ENCODE measurements at regions not wholly inside any gene's neighbourhood (a gene's known extent, or its start where the extent isn't known, plus 50 kb on each side); places are given as distances from the start of the nearest gene placed in this dataset.

- no peaks in the 10 kb centered on the region for H3K27me3 Mint-ChIP-seq (ENCODE audit: low read depth, poor library complexity)
- no peaks in the 10 kb centered on the region for H3K36me3 Mint-ChIP-seq (ENCODE audit: low read depth)
- peaks cover 3% of the 10 kb centered on the region for H3K9me3 Mint-ChIP-seq
- H3K27ac Mint-ChIP-seq, result no peak overlapping the region
- H3K4me1 Mint-ChIP-seq, result no peaks in the 10 kb centered on the region
- no peak for DNase-seq
- no peak overlapping the region for H3K4me3 Mint-ChIP-seq
- TF ChIP-seq CTCF (IDR thresholded peaks at IDR 0.05), result no peak
These were observed 496.7 kb downstream of the RNF144B start for GRCh38 chr6:18883851-18884250.

- H3K4me3 Mint-ChIP-seq, result no peak overlapping the region
- no peaks in the 10 kb centered on the region for H3K4me1 Mint-ChIP-seq
- no peaks in the 10 kb centered on the region for H3K36me3 Mint-ChIP-seq (ENCODE audit: low read depth)
- TF ChIP-seq CTCF (IDR thresholded peaks at IDR 0.05), result no peak
- no peak for DNase-seq
- peaks cover 7% of the 10 kb centered on the region for H3K27me3 Mint-ChIP-seq (ENCODE audit: low read depth, poor library complexity)
- no peaks in the 10 kb centered on the region for H3K9me3 Mint-ChIP-seq
- H3K27ac Mint-ChIP-seq, result peak overlapping the region; percentile 7
These were observed 506.6 kb downstream of the RNF144B start for GRCh38 chr6:18893540-18894269.

GRCh38 chr6:18897350-18897749 is 510.2 kb downstream of the RNF144B start:
- no peak overlapping the region for H3K4me3 Mint-ChIP-seq
- peaks cover 7% of the 10 kb centered on the region for H3K27me3 Mint-ChIP-seq (ENCODE audit: low read depth, poor library complexity)
- no peak for DNase-seq
- no peaks in the 10 kb centered on the region for H3K9me3 Mint-ChIP-seq
- TF ChIP-seq CTCF (IDR thresholded peaks at IDR 0.05), result no peak
- H3K4me1 Mint-ChIP-seq, result no peaks in the 10 kb centered on the region
- no peak overlapping the region for H3K27ac Mint-ChIP-seq
- no peaks in the 10 kb centered on the region for H3K36me3 Mint-ChIP-seq (ENCODE audit: low read depth)

GRCh38 chr6:18904681-18905080 is 517.5 kb downstream of the RNF144B start:
- no peaks in the 10 kb centered on the region for H3K36me3 Mint-ChIP-seq (ENCODE audit: low read depth)
- peaks cover 14% of the 10 kb centered on the region for H3K27me3 Mint-ChIP-seq (ENCODE audit: low read depth, poor library complexity)
- DNase-seq, result no peak
- no peak overlapping the region for H3K27ac Mint-ChIP-seq
- no peak for TF ChIP-seq CTCF (IDR thresholded peaks at IDR 0.05)
- H3K4me1 Mint-ChIP-seq, result no peaks in the 10 kb centered on the region
- H3K4me3 Mint-ChIP-seq, result no peak overlapping the region
- H3K9me3 Mint-ChIP-seq, result no peaks in the 10 kb centered on the region

- no peaks in the 10 kb centered on the region for H3K36me3 Mint-ChIP-seq (ENCODE audit: low read depth)
- no peak for TF ChIP-seq CTCF (IDR thresholded peaks at IDR 0.05)
These were observed 533.6 kb downstream of the RNF144B start for GRCh38 chr6:18920701-18921100.

GRCh38 chr6:18931086-18931485 is 543.9 kb downstream of the RNF144B start:
- DNase-seq, result no peak
- Mint-ChIP-seq H3K27me3 (ENCODE audit: low read depth, poor library complexity) (peaks cover 9% of the 10 kb centered on the region), H3K4me1 (no peaks in the 10 kb centered on the region), H3K9me3 (no peaks in the 10 kb centered on the region), H3K4me3 (no peak overlapping the region), H3K36me3 (ENCODE audit: low read depth) (no peaks in the 10 kb centered on the region), H3K27ac (no peak overlapping the region)
- no peak for TF ChIP-seq CTCF (IDR thresholded peaks at IDR 0.05)

More at GRCh38 chr6:18920701-18921100, 533.6 kb downstream of the RNF144B start:
- H3K9me3 Mint-ChIP-seq, result no peaks in the 10 kb centered on the region
- no peak for DNase-seq
- peaks cover 8% of the 10 kb centered on the region for H3K27me3 Mint-ChIP-seq (ENCODE audit: low read depth, poor library complexity)
- no peaks in the 10 kb centered on the region for H3K4me1 Mint-ChIP-seq
- no peak overlapping the region for H3K4me3 Mint-ChIP-seq
- no peak overlapping the region for H3K27ac Mint-ChIP-seq

Data from nephron progenitor cell (in vitro differentiated cells).